ENCODE measurements at regions not wholly inside any gene's neighbourhood (a gene's known extent, or its start where the extent isn't known, plus 50 kb on each side); places are given as distances from the start of the nearest gene placed in this dataset.

GRCh38 chr12:82609234-82609914 is 77.3 kb upstream of the TMTC2 start:
- no peaks in the 10 kb centered on the region for H3K27me3 ChIP-seq
- no peak for DNase-seq
- no peaks in the 10 kb centered on the region for H3K36me3 ChIP-seq
- intact Hi-C loops (cut with DNase I) = no loop called here
- no peak for FAIRE-seq
- H3K4me3 ChIP-seq = no peak overlapping the region
- no peak overlapping the region for H3K27ac ChIP-seq
- peak; percentile 48 to 91 (median 59) for ATAC-seq
- no peak for TF ChIP-seq CTCF (IDR thresholded peaks at IDR 0.05)
- 44 to 50% methylated on average over 2 of the region's 2 CpGs for WGBS, 2 donors
- H3K9me3 ChIP-seq = no peaks in the 10 kb centered on the region
- H3K4me1 ChIP-seq = peaks cover 6 to 10% (median 8%) of the 10 kb centered on the region in 3 donors

GRCh38 chr12:82619644-82620043 is 67.1 kb upstream of the TMTC2 start:
- Histone ChIP-seq H3K4me3 (no peak overlapping the region), H3K4me1 (peaks cover 0 to 6% (median 4%) of the 10 kb centered on the region in 3 donors), H3K27me3 (no peaks in the 10 kb centered on the region), H3K9me3 (no peaks in the 10 kb centered on the region), H3K36me3 (no peaks in the 10 kb centered on the region), H3K27ac (no peak overlapping the region)
- TF ChIP-seq CTCF (IDR thresholded peaks at IDR 0.05) = no peak
- no peak for DNase-seq
- 92 to 96% methylated on average over 3 of the region's 3 CpGs for WGBS, 2 donors
- FAIRE-seq = no peak
- ATAC-seq = no peak
- intact Hi-C loops (cut with DNase I) = no loop called here

- no peak overlapping the region for H3K27ac ChIP-seq
- no peak for ATAC-seq
These were observed 65.8 kb upstream of the TMTC2 start for GRCh38 chr12:82620917-82621316.

GRCh38 chr12:82625523-82625922 is 61.2 kb upstream of the TMTC2 start:
- WGBS, 2 donors = 25 to 29% methylated on average over 3 of the region's 3 CpGs
- ATAC-seq = no peak
- intact Hi-C loops (cut with DNase I) = no loop called here

More at GRCh38 chr12:82620917-82621316, 65.8 kb upstream of the TMTC2 start:
- no peak overlapping the region for H3K4me3 ChIP-seq
- no peaks in the 10 kb centered on the region for H3K36me3 ChIP-seq
- no peaks in the 10 kb centered on the region for H3K27me3 ChIP-seq
- no peak for DNase-seq
- H3K4me1 ChIP-seq = peaks cover 0 to 6% (median 4%) of the 10 kb centered on the region in 3 donors
- no peaks in the 10 kb centered on the region for H3K9me3 ChIP-seq
- no peak for TF ChIP-seq CTCF (IDR thresholded peaks at IDR 0.05)
- intact Hi-C loops (cut with DNase I) = no loop called here
- 86 to 92% methylated on average over 3 of the region's 3 CpGs for WGBS, 2 donors
- no peak for FAIRE-seq

More at GRCh38 chr12:82625523-82625922, 61.2 kb upstream of the TMTC2 start:
- H3K27ac ChIP-seq = no peak overlapping the region
- H3K36me3 ChIP-seq = no peaks in the 10 kb centered on the region
- FAIRE-seq (no peak), DNase-seq (no peak)
- no peak overlapping the region for H3K4me3 ChIP-seq
- no peaks in the 10 kb centered on the region for H3K27me3 ChIP-seq
- H3K9me3 ChIP-seq = no peaks in the 10 kb centered on the region
- peaks cover 0 to 6% (median 4%) of the 10 kb centered on the region in 3 donors for H3K4me1 ChIP-seq
- no peak for TF ChIP-seq CTCF (IDR thresholded peaks at IDR 0.05)

All from pancreas (tissue), 10 donors.